Liver (tissue), 3 donors: ENCODE measurements at regions not wholly inside any gene's neighbourhood (a gene's known extent, or its start where the extent isn't known, plus 50 kb on each side); places are given as distances from the start of the nearest gene placed in this dataset.

Source experiments
- CTCF ChIP-seq: fragments of 150-350 bp; IDR thresholded peaks from 2 replicates; pipeline ENCODE4 v1.5.1; 2017; ENCODE audit warnings: improper control_type of control experiment, low read depth, low read length; ENCODE audit not compliant: missing input control
- EGR1 ChIP-seq, 2 donors: IDR thresholded peaks; 2 replicates each; pipeline ENCODE4 v1.6.1; 2016 to 2018; ENCODE audit warnings: antibody characterized with exemption in 2 of 2, low read depth in 2 of 2
- JUND ChIP-seq, 2 donors: IDR thresholded peaks; 2 replicates each; pipeline ENCODE4 v1.6.1; 2016; ENCODE audit warnings: antibody characterized with exemption in 2 of 2
- MAX ChIP-seq: IDR thresholded peaks from 2 replicates; pipeline ENCODE4 v1.6.1; 2016; ENCODE audit warnings: antibody characterized with exemption
- RAD21 ChIP-seq, 2 donors: IDR thresholded peaks; 2 replicates each; pipeline ENCODE4 v1.6.1; 2016; ENCODE audit warnings: antibody characterized with exemption in 2 of 2, mild to moderate bottlenecking in 2 of 2
- REST ChIP-seq: IDR thresholded peaks from 2 replicates; pipeline ENCODE4 v1.6.1; 2016; ENCODE audit warnings: antibody characterized with exemption, mild to moderate bottlenecking
- RXRA ChIP-seq, 2 donors: IDR thresholded peaks; 2 replicates each; pipeline ENCODE4 v1.6.1; 2017 to 2018; ENCODE audit warnings: antibody characterized with exemption in 2 of 2, mild to moderate bottlenecking in 1 of 2
- TAF1 ChIP-seq: conservative IDR thresholded peaks from 2 replicates; pipeline ENCODE4 v1.6.1; 2016; ENCODE audit warnings: antibody characterized with exemption, mild to moderate bottlenecking
- YY1 ChIP-seq: IDR thresholded peaks from 2 replicates; pipeline ENCODE4 v1.6.1; 2016; ENCODE audit warnings: antibody characterized with exemption, mild to moderate bottlenecking
- donor health status: healthy.
- donor health status: healthy.

GRCh38 chr10:64726466-64726865, 1205.3 kb downstream of the REEP3 start:
- no peak for TF ChIP-seq YY1
- no peak for TF ChIP-seq REST
- TF ChIP-seq CTCF, result no peak
- no peak for TF ChIP-seq MAX
- no peak for TF ChIP-seq RAD21 (IDR thresholded peaks at IDR 0.05)
- TF ChIP-seq TAF1, result no peak
- TF ChIP-seq JUND (IDR thresholded peaks at IDR 0.05), result no peak
- no peak for TF ChIP-seq EGR1 (IDR thresholded peaks at IDR 0.05; ENCODE audit: low read depth in 2 of 2)
- no peak for TF ChIP-seq RXRA (IDR thresholded peaks at IDR 0.05)
